ENCODE measurements at regions not wholly inside any gene's neighbourhood (a gene's known extent, or its start where the extent isn't known, plus 50 kb on each side); places are given as distances from the start of the nearest gene placed in this dataset.

GRCh38 chr9:79917421-79917820 lies 345.7 kb downstream of the TLE4 start:
- H3K4me1 ChIP-seq (ENCODE audit: insufficient read depth, low read length) = no peaks in the 10 kb centered on the region
- no peaks in the 10 kb centered on the region for H3K9me3 Mint-ChIP-seq
- TF ChIP-seq CTCF (IDR thresholded peaks at IDR 0.05) = no peak
- POLR2A ChIA-PET = no interaction called here
- no peaks in the 10 kb centered on the region for H3K9me3 ChIP-seq (ENCODE audit: control insufficient read depth in 1 of 2, insufficient read depth in 1 of 2, low read length in 2 of 2)
- H3K4me1 Mint-ChIP-seq (ENCODE audit: low read depth) = no peaks in the 10 kb centered on the region
- no peak for ATAC-seq (ENCODE audit: poor library complexity)
- no peak overlapping the region for H3K27ac Mint-ChIP-seq
- H3K27ac ChIP-seq (ENCODE audit: low read depth in 1 of 2, low read length in 2 of 2) = no peak overlapping the region
- DNase-seq = no peak
- H3K36me3 ChIP-seq (ENCODE audit: insufficient read depth, low read length) = no peaks in the 10 kb centered on the region
- H3K36me3 Mint-ChIP-seq (ENCODE audit: low read depth) = no peaks in the 10 kb centered on the region
- no peak overlapping the region for H3K4me3 Mint-ChIP-seq
- no peaks in the 10 kb centered on the region for H3K27me3 Mint-ChIP-seq
- H3K4me3 ChIP-seq (ENCODE audit: low read length) = no peak overlapping the region
- CTCF ChIA-PET = no interaction called here
- intact Hi-C loops (cut with DNase I, micrococcal nuclease) = no loop called here
- no peaks in the 10 kb centered on the region for H3K27me3 ChIP-seq (ENCODE audit: control insufficient read depth in 1 of 2, insufficient read depth in 2 of 2, low read length in 2 of 2)

GRCh38 chr9:79913867-79914266 lies 342.1 kb downstream of the TLE4 start:
- Mint-ChIP-seq H3K27ac (no peak overlapping the region), H3K9me3 (no peaks in the 10 kb centered on the region), H3K4me1 (ENCODE audit: low read depth) (no peaks in the 10 kb centered on the region), H3K36me3 (ENCODE audit: low read depth) (no peaks in the 10 kb centered on the region), H3K27me3 (no peaks in the 10 kb centered on the region), H3K4me3 (no peak overlapping the region)
- Histone ChIP-seq H3K4me1 (ENCODE audit: insufficient read depth, low read length) (no peaks in the 10 kb centered on the region), H3K36me3 (ENCODE audit: insufficient read depth, low read length) (no peaks in the 10 kb centered on the region), H3K4me3 (ENCODE audit: low read length) (no peak overlapping the region), H3K27ac (ENCODE audit: low read depth in 1 of 2, low read length in 2 of 2) (no peak overlapping the region), H3K9me3 (ENCODE audit: control insufficient read depth in 1 of 2, insufficient read depth in 1 of 2, low read length in 2 of 2) (no peaks in the 10 kb centered on the region), H3K27me3 (ENCODE audit: control insufficient read depth in 1 of 2, insufficient read depth in 2 of 2, low read length in 2 of 2) (no peaks in the 10 kb centered on the region)
- intact Hi-C loops (cut with DNase I, micrococcal nuclease) = no loop called here
- ATAC-seq (ENCODE audit: poor library complexity) = no peak
- TF ChIP-seq CTCF (IDR thresholded peaks at IDR 0.05) = no peak
- DNase-seq = no peak
- ChIA-PET CTCF (no interaction called here), POLR2A (interaction anchor here (1.0 kb wide), 1 partner anchor 33 kb away, joined by 3 read pairs; no protein-coding TSS in a partner anchor)

GRCh38 chr9:79912318-79913070 lies 340.7 kb downstream of the TLE4 start:
- intact Hi-C loops (cut with DNase I, micrococcal nuclease) = no loop called here
- DNase-seq (no peak), ATAC-seq (ENCODE audit: poor library complexity) (no peak)
- ChIA-PET CTCF (interaction anchor here (0.8 kb wide), 1 partner anchor 10 kb away, joined by 3 read pairs; no protein-coding TSS in a partner anchor), POLR2A (no interaction called here)
- no peaks in the 10 kb centered on the region for H3K4me1 Mint-ChIP-seq (ENCODE audit: low read depth)
- Histone ChIP-seq H3K4me1 (ENCODE audit: insufficient read depth, low read length) (no peaks in the 10 kb centered on the region), H3K4me3 (ENCODE audit: low read length) (no peak overlapping the region), H3K27me3 (ENCODE audit: control insufficient read depth in 1 of 2, insufficient read depth in 2 of 2, low read length in 2 of 2) (no peaks in the 10 kb centered on the region), H3K27ac (ENCODE audit: low read depth in 1 of 2, low read length in 2 of 2) (no peak overlapping the region), H3K9me3 (ENCODE audit: control insufficient read depth in 1 of 2, insufficient read depth in 1 of 2, low read length in 2 of 2) (no peaks in the 10 kb centered on the region), H3K36me3 (ENCODE audit: insufficient read depth, low read length) (no peaks in the 10 kb centered on the region)
- no peak overlapping the region for H3K27ac Mint-ChIP-seq
- TF ChIP-seq CTCF (IDR thresholded peaks at IDR 0.05) = no peak
- no peaks in the 10 kb centered on the region for H3K36me3 Mint-ChIP-seq (ENCODE audit: low read depth)
- no peak overlapping the region for H3K4me3 Mint-ChIP-seq
- H3K9me3 Mint-ChIP-seq = no peaks in the 10 kb centered on the region
- H3K27me3 Mint-ChIP-seq = no peaks in the 10 kb centered on the region

Measured in CD4-positive, alpha-beta T cell (primary cell).